AG08395 (cell line): ENCODE measurements at regions not wholly inside any gene's neighbourhood (a gene's known extent, or its start where the extent isn't known, plus 50 kb on each side); places are given as distances from the start of the nearest gene placed in this dataset.

ENCODE experiments used
- DNase-seq: peaks from one replicate; pipeline ENCODE4 v3.0.0; 2012; ENCODE audit warnings: mixed read lengths, low spot score

- DNase-seq = no peak
Observed at GRCh38 chr9:73775757-73776156, 624.1 kb downstream of the ANXA1 start.

GRCh38 chr9:73780916-73781315 is 629.3 kb downstream of the ANXA1 start:
- peak; percentile 55 for DNase-seq

- no peak for DNase-seq
Observed at GRCh38 chr9:73782166-73782565, 630.5 kb downstream of the ANXA1 start.

GRCh38 chr9:73799446-73799845 is 647.8 kb downstream of the ANXA1 start:
- no peak for DNase-seq

- no peak for DNase-seq
Observed at GRCh38 chr9:73805111-73805510, 653.4 kb downstream of the ANXA1 start.

GRCh38 chr9:73805853-73806458 is 654.3 kb downstream of the ANXA1 start:
- no peak for DNase-seq

- no peak for DNase-seq
Observed at GRCh38 chr9:73806876-73807275, 655.2 kb downstream of the ANXA1 start.

GRCh38 chr9:73807952-73808351 is 656.3 kb downstream of the ANXA1 start:
- DNase-seq = no peak

- no peak for DNase-seq
Observed at GRCh38 chr9:73810585-73811215, 659.0 kb downstream of the ANXA1 start.

GRCh38 chr9:73813546-73813945 is 661.9 kb downstream of the ANXA1 start:
- no peak for DNase-seq

GRCh38 chr9:73816905-73817304 is 665.2 kb downstream of the ANXA1 start:
- no peak for DNase-seq

- no peak for DNase-seq
Observed at GRCh38 chr9:73824671-73825070, 672.5 kb upstream of the RORB start.

- DNase-seq = no peak
Observed at GRCh38 chr9:73838871-73839270, 658.3 kb upstream of the RORB start.

GRCh38 chr9:73839471-73839870 is 657.7 kb upstream of the RORB start:
- DNase-seq = no peak

GRCh38 chr9:73841018-73841417 is 656.1 kb upstream of the RORB start:
- DNase-seq = no peak

- no peak for DNase-seq
Observed at GRCh38 chr9:73844135-73844534, 653.0 kb upstream of the RORB start.

GRCh38 chr9:73845539-73845938 is 651.6 kb upstream of the RORB start:
- DNase-seq = no peak

GRCh38 chr9:73845954-73846690 is 651.0 kb upstream of the RORB start:
- no peak for DNase-seq

- DNase-seq = no peak
Observed at GRCh38 chr9:73847536-73847935, 649.6 kb upstream of the RORB start.

GRCh38 chr9:73853549-73853948 is 643.6 kb upstream of the RORB start:
- DNase-seq = no peak

- DNase-seq = no peak
Observed at GRCh38 chr9:73855206-73855605, 641.9 kb upstream of the RORB start.

GRCh38 chr9:73863924-73864323 is 633.2 kb upstream of the RORB start:
- DNase-seq = no peak

GRCh38 chr9:73866451-73866850 is 630.7 kb upstream of the RORB start:
- DNase-seq = no peak
